Parathyroid adenoma (tissue), 2 donors: ENCODE measurements at regions not wholly inside any gene's neighbourhood (a gene's known extent, or its start where the extent isn't known, plus 50 kb on each side); places are given as distances from the start of the nearest gene placed in this dataset.
"Not testable (repeated sequence)": the region's sequence is repeated elsewhere in the genome, so short reads cannot be mapped to it uniquely, and the experiment has no call there.

ENCODE experiments used
- H2AFZ ChIP-seq: fragments of 300-600 bp; sonication (generic); one replicate; pipeline ENCODE4 v1.7.0; 2017; ENCODE audit warnings: antibody characterized with exemption, mild to moderate bottlenecking
- H3K27ac ChIP-seq: fragments of 300-600 bp; sonication (generic); one replicate; pipeline ENCODE4 v1.7.0; 2017
- H3K27me3 ChIP-seq: fragments of 300-600 bp; sonication (generic); one replicate; pipeline ENCODE4 v1.7.0; 2017; ENCODE audit warnings: low read length; ENCODE audit not compliant: control insufficient read depth, insufficient read depth
- H3K36me3 ChIP-seq: fragments of 300-600 bp; sonication (generic); one replicate; pipeline ENCODE4 v1.7.0; 2017; ENCODE audit warnings: low read length; ENCODE audit not compliant: control insufficient read depth, insufficient read depth
- H3K4me1 ChIP-seq: fragments of 300-600 bp; sonication (generic); one replicate; pipeline ENCODE4 v1.7.0; 2017; ENCODE audit warnings: control low read depth
- H3K4me2 ChIP-seq: fragments of 300-600 bp; sonication (generic); one replicate; pipeline ENCODE4 v1.7.0; 2017; ENCODE audit warnings: low read length
- H3K4me3 ChIP-seq: fragments of 300-600 bp; sonication (generic); one replicate; pipeline ENCODE4 v1.7.0; 2017; ENCODE audit warnings: low read depth, low read length
- H3K79me2 ChIP-seq: fragments of 300-600 bp; sonication (generic); one replicate; pipeline ENCODE4 v1.7.0; 2017; ENCODE audit warnings: control low read depth
- H3K9ac ChIP-seq: fragments of 300-600 bp; sonication (generic); one replicate; pipeline ENCODE4 v1.7.0; 2017; ENCODE audit warnings: mild to moderate bottlenecking
- H3K9me3 ChIP-seq: fragments of 300-600 bp; sonication (generic); one replicate; pipeline ENCODE4 v1.7.0; 2017; ENCODE audit warnings: low read length; ENCODE audit not compliant: control insufficient read depth
- TF ChIP-seq, protein P1 (sequence below): fragments of 300-600 bp; sonication (generic); IDR thresholded peaks from one replicate; pipeline ENCODE4 v1.7.0; 2017; ENCODE audit warnings: antibody characterized with exemption, mild to moderate bottlenecking
- donor health status: primary hyperparathyroidism.

DNA sequence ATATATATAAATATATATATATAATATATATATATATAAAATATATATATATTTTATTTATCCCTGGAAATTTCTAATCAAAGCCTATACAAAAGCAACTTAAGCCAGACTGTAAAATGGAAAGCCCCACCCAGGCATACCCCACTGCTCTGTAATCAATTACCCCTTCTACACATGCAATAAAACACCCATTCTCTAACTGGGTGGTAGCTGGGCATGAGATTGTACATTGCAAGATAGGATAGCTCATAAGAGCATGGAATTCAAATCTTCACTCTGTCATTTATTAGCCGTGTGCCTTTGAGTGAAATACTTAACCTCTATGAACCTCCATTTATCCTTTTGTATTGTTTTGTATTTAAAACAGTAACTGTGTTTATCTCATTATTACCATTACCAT, 405.3 kb upstream of the SLC30A5 start:
- Histone ChIP-seq H3K4me3 (no peak overlapping the region), H3K9me3 (no peaks in the 10 kb centered on the region), H3K4me1 (peaks cover 14% of the 10 kb centered on the region), H3K36me3 (no peaks in the 10 kb centered on the region), H3K9ac (no peak overlapping the region), H3K27ac (no peak overlapping the region), H3K27me3 (no peaks in the 10 kb centered on the region), H3K4me2 (no peak overlapping the region), H3K79me2 (no peaks in the 10 kb centered on the region), H2AFZ (peak overlapping the region; percentile 0)
- TF ChIP-seq, protein P1, sequence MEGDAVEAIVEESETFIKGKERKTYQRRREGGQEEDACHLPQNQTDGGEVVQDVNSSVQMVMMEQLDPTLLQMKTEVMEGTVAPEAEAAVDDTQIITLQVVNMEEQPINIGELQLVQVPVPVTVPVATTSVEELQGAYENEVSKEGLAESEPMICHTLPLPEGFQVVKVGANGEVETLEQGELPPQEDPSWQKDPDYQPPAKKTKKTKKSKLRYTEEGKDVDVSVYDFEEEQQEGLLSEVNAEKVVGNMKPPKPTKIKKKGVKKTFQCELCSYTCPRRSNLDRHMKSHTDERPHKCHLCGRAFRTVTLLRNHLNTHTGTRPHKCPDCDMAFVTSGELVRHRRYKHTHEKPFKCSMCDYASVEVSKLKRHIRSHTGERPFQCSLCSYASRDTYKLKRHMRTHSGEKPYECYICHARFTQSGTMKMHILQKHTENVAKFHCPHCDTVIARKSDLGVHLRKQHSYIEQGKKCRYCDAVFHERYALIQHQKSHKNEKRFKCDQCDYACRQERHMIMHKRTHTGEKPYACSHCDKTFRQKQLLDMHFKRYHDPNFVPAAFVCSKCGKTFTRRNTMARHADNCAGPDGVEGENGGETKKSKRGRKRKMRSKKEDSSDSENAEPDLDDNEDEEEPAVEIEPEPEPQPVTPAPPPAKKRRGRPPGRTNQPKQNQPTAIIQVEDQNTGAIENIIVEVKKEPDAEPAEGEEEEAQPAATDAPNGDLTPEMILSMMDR = no peak

DNA sequence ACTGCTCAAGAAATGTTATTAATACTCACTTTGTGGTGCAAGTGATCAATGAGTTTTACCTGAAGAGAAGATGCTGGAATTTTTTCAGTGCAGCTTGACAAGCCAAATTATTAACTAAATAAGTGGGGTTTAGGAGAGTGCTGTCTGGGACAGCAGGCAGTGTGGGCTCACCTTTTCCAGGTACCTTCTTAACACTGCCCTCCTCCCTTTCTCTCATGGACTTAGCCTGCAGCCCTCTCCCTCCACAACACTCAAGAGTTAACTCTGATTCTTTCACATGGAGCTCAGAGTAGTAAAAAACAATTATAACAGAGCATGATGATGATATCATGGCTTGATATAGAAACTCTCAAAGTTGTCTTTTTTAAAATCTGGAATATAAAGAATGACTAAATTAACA, 404.8 kb upstream of the SLC30A5 start:
- Histone ChIP-seq H3K27ac (no peak overlapping the region), H3K4me1 (peaks cover 11% of the 10 kb centered on the region), H3K9ac (no peak overlapping the region), H2AFZ (peak overlapping the region; percentile 0), H3K27me3 (no peaks in the 10 kb centered on the region), H3K79me2 (no peaks in the 10 kb centered on the region), H3K9me3 (no peaks in the 10 kb centered on the region), H3K4me2 (no peak overlapping the region), H3K36me3 (no peaks in the 10 kb centered on the region), H3K4me3 (no peak overlapping the region)
- TF ChIP-seq, protein P1 = no peak

DNA sequence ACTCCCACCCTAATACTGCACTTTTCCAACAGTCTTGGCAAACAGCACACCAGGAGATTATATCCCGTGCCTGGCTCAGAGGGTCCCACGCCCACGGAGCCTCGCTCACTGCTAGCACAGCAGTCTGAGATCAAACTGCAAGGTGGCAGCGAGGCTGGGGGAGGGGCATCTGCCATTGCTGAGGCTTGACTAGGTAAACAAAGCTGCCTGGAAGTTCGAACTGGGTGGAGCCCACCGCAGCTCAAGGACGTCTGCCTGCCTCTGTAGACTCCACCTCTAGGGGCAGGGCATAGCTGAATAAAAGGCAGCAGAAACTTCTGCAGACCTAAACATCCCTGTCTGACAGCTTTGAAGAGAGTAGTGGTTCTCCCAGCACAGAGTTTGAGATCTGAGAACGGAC, 401.9 kb upstream of the SLC30A5 start:
- not testable (repeated sequence) for H3K27ac ChIP-seq, H3K4me2 ChIP-seq, H2AFZ ChIP-seq, H3K4me3 ChIP-seq, H3K79me2 ChIP-seq, H3K9me3 ChIP-seq, H3K27me3 ChIP-seq, H3K36me3 ChIP-seq, H3K9ac ChIP-seq, H3K4me1 ChIP-seq

DNA sequence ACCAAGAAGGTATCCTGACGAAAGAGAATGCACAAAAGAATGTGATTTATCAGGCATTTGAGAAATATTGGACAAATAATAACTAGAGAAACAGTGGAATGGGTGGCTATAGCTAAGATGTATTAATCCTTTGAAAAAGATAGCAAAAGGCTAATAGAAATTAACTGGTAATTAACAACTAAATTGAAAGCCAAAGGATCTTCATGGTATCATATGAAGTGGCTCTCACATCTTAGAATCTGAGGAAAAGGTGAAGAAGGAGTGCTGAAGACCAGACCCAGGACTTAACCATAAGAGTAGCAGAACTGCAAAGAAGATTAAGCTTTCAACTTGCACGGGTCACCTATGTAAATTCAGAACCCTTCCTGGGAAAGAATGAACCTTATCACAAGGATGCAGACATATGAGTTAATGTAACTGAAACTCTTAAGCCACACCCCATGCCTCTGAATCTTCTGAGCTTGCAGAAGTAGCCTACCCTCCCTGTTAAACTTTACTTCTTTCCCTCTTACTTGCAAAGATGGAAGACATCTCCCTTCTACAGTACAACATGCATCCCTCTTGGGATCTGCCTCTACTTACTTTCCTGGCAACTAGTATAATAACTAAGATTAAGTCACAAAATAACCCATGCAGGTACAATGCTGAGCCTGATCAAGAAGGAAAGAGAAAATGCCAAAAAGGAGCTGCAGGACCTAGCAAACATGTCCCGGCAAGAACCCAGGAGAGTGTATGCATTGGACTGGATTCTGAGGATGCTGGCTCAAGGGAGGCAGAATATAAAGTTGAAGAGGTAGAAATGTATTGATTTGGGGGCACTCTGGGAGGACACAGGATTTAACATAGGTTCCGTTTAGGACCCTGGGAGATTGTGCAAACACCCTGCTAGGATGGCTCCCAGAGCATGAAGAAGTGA, 395.5 kb upstream of the SLC30A5 start:
- Histone ChIP-seq H3K9me3 (no peaks in the 10 kb centered on the region), H3K27ac (no peak overlapping the region), H3K36me3 (no peaks in the 10 kb centered on the region), H3K4me2 (no peak overlapping the region), H3K4me1 (no peaks in the 10 kb centered on the region), H3K27me3 (no peaks in the 10 kb centered on the region), H3K9ac (no peak overlapping the region), H2AFZ (peak overlapping the region; percentile 19), H3K79me2 (no peaks in the 10 kb centered on the region), H3K4me3 (no peak overlapping the region)
- TF ChIP-seq, protein P1 = no peak

DNA sequence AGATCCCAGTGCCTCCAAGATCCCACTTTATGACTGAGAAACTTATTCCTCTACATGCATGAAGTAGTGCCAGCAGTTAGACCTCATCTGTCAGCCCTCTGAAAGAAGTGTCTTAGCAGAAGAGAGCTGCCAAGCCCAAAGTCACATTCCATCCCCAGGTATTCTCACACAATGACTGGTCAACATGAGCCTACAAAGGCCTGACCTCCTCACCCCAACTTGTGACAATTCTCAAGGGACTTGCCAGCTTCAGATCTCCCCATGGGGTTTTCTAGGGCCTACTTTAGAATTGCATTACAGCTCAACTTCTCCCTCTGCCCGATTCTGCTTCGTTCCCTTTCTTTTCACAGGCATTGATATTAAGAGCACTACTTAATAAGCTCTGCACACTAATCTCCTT, 393.8 kb upstream of the SLC30A5 start:
- no peak overlapping the region for H3K4me2 ChIP-seq
- H3K27ac ChIP-seq = no peak overlapping the region
- TF ChIP-seq, protein P1 = no peak

More for the DNA sequence above, 393.8 kb upstream of the SLC30A5 start:
- no peaks in the 10 kb centered on the region for H3K4me1 ChIP-seq
- H3K9me3 ChIP-seq = no peaks in the 10 kb centered on the region
- H3K27me3 ChIP-seq = no peaks in the 10 kb centered on the region
- H3K79me2 ChIP-seq = no peaks in the 10 kb centered on the region
- H3K36me3 ChIP-seq = no peaks in the 10 kb centered on the region
- H3K9ac ChIP-seq = no peak overlapping the region
- H2AFZ ChIP-seq = no peak overlapping the region
- no peak overlapping the region for H3K4me3 ChIP-seq
